ENCODE measurements at regions not wholly inside any gene's neighbourhood (a gene's known extent, or its start where the extent isn't known, plus 50 kb on each side); places are given as distances from the start of the nearest gene placed in this dataset.
"Not testable (repeated sequence)": the region's sequence is repeated elsewhere in the genome, so short reads cannot be mapped to it uniquely, and the experiment has no call there.

DNA sequence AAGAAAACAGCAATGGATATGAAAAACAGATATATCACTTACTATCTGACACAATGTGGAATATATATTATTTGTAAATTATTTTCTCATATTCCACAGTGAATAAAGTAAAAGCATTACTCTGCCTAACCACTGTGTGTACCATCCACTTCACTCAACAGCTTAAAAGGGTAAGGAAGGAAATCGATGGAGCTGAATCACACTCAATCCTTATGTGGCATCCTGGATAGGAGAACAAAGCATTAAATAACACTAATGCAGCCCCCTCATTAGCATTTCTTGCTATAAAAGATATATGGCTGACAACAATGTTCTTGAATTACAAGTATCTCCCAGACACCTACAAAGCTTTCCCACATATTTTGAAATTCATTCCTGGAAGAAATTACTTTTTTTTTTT lies 70.8 kb downstream of the PNMA6F start:
- TF ChIP-seq, protein P1, sequence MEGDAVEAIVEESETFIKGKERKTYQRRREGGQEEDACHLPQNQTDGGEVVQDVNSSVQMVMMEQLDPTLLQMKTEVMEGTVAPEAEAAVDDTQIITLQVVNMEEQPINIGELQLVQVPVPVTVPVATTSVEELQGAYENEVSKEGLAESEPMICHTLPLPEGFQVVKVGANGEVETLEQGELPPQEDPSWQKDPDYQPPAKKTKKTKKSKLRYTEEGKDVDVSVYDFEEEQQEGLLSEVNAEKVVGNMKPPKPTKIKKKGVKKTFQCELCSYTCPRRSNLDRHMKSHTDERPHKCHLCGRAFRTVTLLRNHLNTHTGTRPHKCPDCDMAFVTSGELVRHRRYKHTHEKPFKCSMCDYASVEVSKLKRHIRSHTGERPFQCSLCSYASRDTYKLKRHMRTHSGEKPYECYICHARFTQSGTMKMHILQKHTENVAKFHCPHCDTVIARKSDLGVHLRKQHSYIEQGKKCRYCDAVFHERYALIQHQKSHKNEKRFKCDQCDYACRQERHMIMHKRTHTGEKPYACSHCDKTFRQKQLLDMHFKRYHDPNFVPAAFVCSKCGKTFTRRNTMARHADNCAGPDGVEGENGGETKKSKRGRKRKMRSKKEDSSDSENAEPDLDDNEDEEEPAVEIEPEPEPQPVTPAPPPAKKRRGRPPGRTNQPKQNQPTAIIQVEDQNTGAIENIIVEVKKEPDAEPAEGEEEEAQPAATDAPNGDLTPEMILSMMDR (IDR thresholded peaks at IDR 0.05) = not testable (repeated sequence)
- TF ChIP-seq POLR2A (IDR thresholded peaks at IDR 0.05) = not testable (repeated sequence)
